HepG2 (cell line): ENCODE measurements at regions not wholly inside any gene's neighbourhood (a gene's known extent, or its start where the extent isn't known, plus 50 kb on each side); places are given as distances from the start of the nearest gene placed in this dataset.

ENCODE experiments used
- ATF5 ChIP-seq: sonication (generic); formaldehyde crosslinking; IDR thresholded peaks from 2 replicates; pipeline ENCODE4 v1.4.0; 2020; ENCODE audit warnings: mild to moderate bottlenecking, low read depth, missing genetic modification reagents
- ELF1 ChIP-seq: sonication (generic); formaldehyde crosslinking; IDR thresholded peaks from 2 replicates; pipeline ENCODE4 v1.4.0; 2020; ENCODE audit warnings: missing genetic modification reagents
- FOXA3 ChIP-seq: IDR thresholded peaks from 2 replicates; pipeline ENCODE4 v1.6.1; 2016; ENCODE audit warnings: missing genetic modification reagents, missing compliant biosample characterization
- GABPB1 ChIP-seq: IDR thresholded peaks from 2 replicates; pipeline ENCODE4 v1.6.1; 2016; ENCODE audit warnings: mild to moderate bottlenecking, missing genetic modification reagents, moderate library complexity, missing compliant biosample characterization
- HNRNPLL ChIP-seq: fragments of 200-400 bp; formaldehyde crosslinking; IDR thresholded peaks from 2 replicates; pipeline ENCODE4 v1.6.1; 2017; ENCODE audit warnings: mild to moderate bottlenecking, low read depth, low read length; ENCODE audit not compliant: poor library complexity, severe bottlenecking
- KLF11 ChIP-seq: IDR thresholded peaks from 2 replicates; pipeline ENCODE4 v1.6.1; 2016; ENCODE audit warnings: missing compliant biosample characterization
- KLF6 ChIP-seq: IDR thresholded peaks from 2 replicates; pipeline ENCODE4 v1.8.0; 2016; ENCODE audit warnings: missing biosample characterization, missing genetic modification reagents
- MAF1 ChIP-seq: sonication (generic); formaldehyde crosslinking; IDR thresholded peaks from 2 replicates; pipeline ENCODE4 v1.5.0; 2020; ENCODE audit warnings: missing genetic modification reagents, borderline replicate concordance
- MAFG ChIP-seq: sonication (generic); formaldehyde crosslinking; IDR thresholded peaks from 2 replicates; pipeline ENCODE4 v1.5.1; 2020; ENCODE audit warnings: mild to moderate bottlenecking, missing genetic modification reagents
- MLLT10 ChIP-seq: sonication (generic); formaldehyde crosslinking; IDR thresholded peaks from 2 replicates; pipeline ENCODE4 v1.4.0; 2020; ENCODE audit warnings: missing genetic modification reagents
- MXD4 ChIP-seq: IDR thresholded peaks from 2 replicates; pipeline ENCODE4 v1.6.1; 2016; ENCODE audit warnings: mild to moderate bottlenecking, missing biosample characterization, missing genetic modification reagents
- NCOA5 ChIP-seq: sonication (generic); formaldehyde crosslinking; IDR thresholded peaks from 2 replicates; pipeline ENCODE4 v1.4.0; 2020; ENCODE audit warnings: missing genetic modification reagents
- NR3C1 ChIP-seq: sonication (generic); formaldehyde crosslinking; IDR thresholded peaks from 2 replicates; pipeline ENCODE4 v1.4.0; 2020; ENCODE audit warnings: missing genetic modification reagents
- PRMT3 ChIP-seq: sonication (generic); formaldehyde crosslinking; IDR thresholded peaks from 2 replicates; pipeline ENCODE4 v1.8.1; 2022; ENCODE audit warnings: low read depth, mild to moderate bottlenecking, moderate library complexity, missing genetic modification reagents, borderline replicate concordance
- RFXANK ChIP-seq: IDR thresholded peaks from 2 replicates; pipeline ENCODE4 v1.6.1; 2016
- SAFB2 ChIP-seq: sonication (generic); formaldehyde crosslinking; IDR thresholded peaks from 2 replicates; pipeline ENCODE4 v1.5.1; 2020; ENCODE audit warnings: missing genetic modification reagents, low read depth, mild to moderate bottlenecking, borderline replicate concordance
- THAP11 ChIP-seq: IDR thresholded peaks from 2 replicates; pipeline ENCODE4 v1.6.1; 2016; ENCODE audit warnings: missing biosample characterization, missing genetic modification reagents
- TIGD3 ChIP-seq: sonication (generic); formaldehyde crosslinking; IDR thresholded peaks from 2 replicates; pipeline ENCODE4 v1.5.1; 2020; ENCODE audit warnings: mild to moderate bottlenecking, missing genetic modification reagents, borderline replicate concordance
- ZBTB49 ChIP-seq: sonication (generic); formaldehyde crosslinking; IDR thresholded peaks from 2 replicates; pipeline ENCODE4 v1.4.0; 2020; ENCODE audit warnings: missing genetic modification reagents, borderline replicate concordance
- ZBTB7B ChIP-seq: sonication (generic); formaldehyde crosslinking; IDR thresholded peaks from 2 replicates; pipeline ENCODE4 v1.4.0; 2020; ENCODE audit warnings: missing genetic modification reagents
- ZKSCAN5 ChIP-seq: sonication (generic); formaldehyde crosslinking; IDR thresholded peaks from 2 replicates; pipeline ENCODE4 v1.5.1; 2020; ENCODE audit warnings: mild to moderate bottlenecking, missing genetic modification reagents
- ZNF232 ChIP-seq: sonication (generic); formaldehyde crosslinking; IDR thresholded peaks from 2 replicates; pipeline ENCODE4 v1.4.0; 2020; ENCODE audit warnings: missing genetic modification reagents, borderline replicate concordance
- ZNF512B ChIP-seq: sonication (generic); formaldehyde crosslinking; IDR thresholded peaks from 2 replicates; pipeline ENCODE4 v1.5.1; 2020; ENCODE audit warnings: missing genetic modification reagents, mild to moderate bottlenecking, borderline replicate concordance
- ZNF660 ChIP-seq: sonication (generic); formaldehyde crosslinking; IDR thresholded peaks from 2 replicates; pipeline ENCODE4 v1.5.1; 2020; ENCODE audit warnings: mild to moderate bottlenecking, low read depth, missing genetic modification reagents, borderline replicate concordance
- ZSCAN22 ChIP-seq: sonication (generic); formaldehyde crosslinking; IDR thresholded peaks from 2 replicates; pipeline ENCODE4 v1.4.0; 2020; ENCODE audit warnings: mild to moderate bottlenecking, missing genetic modification reagents
- ZSCAN9 ChIP-seq: IDR thresholded peaks from 2 replicates; pipeline ENCODE4 v1.6.1; 2016; ENCODE audit warnings: borderline replicate concordance

GRCh38 chr15:69591905-69592508, 139.4 kb downstream of the RPLP1 start (continued):
- TF ChIP-seq TIGD3 (CRISPR knock-in tag) (no peak), ZSCAN9 (peak; percentile 68), PRMT3 (CRISPR knock-in tag) (no peak), FOXA3 (CRISPR knock-in tag) (peak; percentile 99), MLLT10 (CRISPR knock-in tag) (no peak), MXD4 (no peak), NR3C1 (no peak), ZNF512B (CRISPR knock-in tag) (peak; percentile 68; the same call in 1 of the 2 replicates), ELF1 (peak; percentile 46; the same call in 1 of the 2 replicates), ZSCAN22 (CRISPR knock-in tag) (no peak), RFXANK (CRISPR knock-in tag) (no peak), ZBTB49 (no peak), NCOA5 (CRISPR knock-in tag) (no peak), HNRNPLL (no peak), GABPB1 (peak; percentile 39; the same call in 1 of the 2 replicates), ZNF232 (no peak), THAP11 (CRISPR knock-in tag) (peak; percentile 77), KLF6 (CRISPR knock-in tag) (no peak), MAFG (CRISPR knock-in tag) (no peak), ZNF660 (CRISPR knock-in tag) (no peak), ATF5 (no peak), ZKSCAN5 (no peak), ZBTB7B (CRISPR knock-in tag) (peak; percentile 48; the same call in 1 of the 2 replicates), KLF11 (CRISPR knock-in tag) (no peak), MAF1 (CRISPR knock-in tag) (no peak), SAFB2 (CRISPR knock-in tag) (no peak)
